OCI-LY3 (cell line): ENCODE measurements at regions not wholly inside any gene's neighbourhood (a gene's known extent, or its start where the extent isn't known, plus 50 kb on each side); places are given as distances from the start of the nearest gene placed in this dataset.
"Not testable (repeated sequence)": the region's sequence is repeated elsewhere in the genome, so short reads cannot be mapped to it uniquely, and the experiment has no call there.

Experiments used
- EZH2phosphoT487 ChIP-seq: fragments of 200-600 bp; shearing (Covaris generic); IDR thresholded peaks from 2 replicates; pipeline ENCODE4 v1.6.1; 2018; ENCODE audit warnings: antibody characterized with exemption, mixed run types, low read depth
- TF ChIP-seq, protein P1 (sequence below): fragments of 200-600, 300-600 bp; sonication (generic); IDR thresholded peaks from 2 replicates; pipeline ENCODE4 v1.5.1; 2014; ENCODE audit warnings: antibody characterized with exemption, low read length, low read depth

- TF ChIP-seq EZH2phosphoT487 = not testable (repeated sequence)
- TF ChIP-seq, protein P1, sequence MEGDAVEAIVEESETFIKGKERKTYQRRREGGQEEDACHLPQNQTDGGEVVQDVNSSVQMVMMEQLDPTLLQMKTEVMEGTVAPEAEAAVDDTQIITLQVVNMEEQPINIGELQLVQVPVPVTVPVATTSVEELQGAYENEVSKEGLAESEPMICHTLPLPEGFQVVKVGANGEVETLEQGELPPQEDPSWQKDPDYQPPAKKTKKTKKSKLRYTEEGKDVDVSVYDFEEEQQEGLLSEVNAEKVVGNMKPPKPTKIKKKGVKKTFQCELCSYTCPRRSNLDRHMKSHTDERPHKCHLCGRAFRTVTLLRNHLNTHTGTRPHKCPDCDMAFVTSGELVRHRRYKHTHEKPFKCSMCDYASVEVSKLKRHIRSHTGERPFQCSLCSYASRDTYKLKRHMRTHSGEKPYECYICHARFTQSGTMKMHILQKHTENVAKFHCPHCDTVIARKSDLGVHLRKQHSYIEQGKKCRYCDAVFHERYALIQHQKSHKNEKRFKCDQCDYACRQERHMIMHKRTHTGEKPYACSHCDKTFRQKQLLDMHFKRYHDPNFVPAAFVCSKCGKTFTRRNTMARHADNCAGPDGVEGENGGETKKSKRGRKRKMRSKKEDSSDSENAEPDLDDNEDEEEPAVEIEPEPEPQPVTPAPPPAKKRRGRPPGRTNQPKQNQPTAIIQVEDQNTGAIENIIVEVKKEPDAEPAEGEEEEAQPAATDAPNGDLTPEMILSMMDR = not testable (repeated sequence)
Observed at GRCh38 chrX:1752799-1753198, 137.9 kb downstream of the ASMT start.
